ENCODE measurements at regions not wholly inside any gene's neighbourhood (a gene's known extent, or its start where the extent isn't known, plus 50 kb on each side); places are given as distances from the start of the nearest gene placed in this dataset.

GRCh38 chr4:180805101-180805500, 1438.1 kb upstream of the TENM3 start:
- no peak for DNase-seq

DNA sequence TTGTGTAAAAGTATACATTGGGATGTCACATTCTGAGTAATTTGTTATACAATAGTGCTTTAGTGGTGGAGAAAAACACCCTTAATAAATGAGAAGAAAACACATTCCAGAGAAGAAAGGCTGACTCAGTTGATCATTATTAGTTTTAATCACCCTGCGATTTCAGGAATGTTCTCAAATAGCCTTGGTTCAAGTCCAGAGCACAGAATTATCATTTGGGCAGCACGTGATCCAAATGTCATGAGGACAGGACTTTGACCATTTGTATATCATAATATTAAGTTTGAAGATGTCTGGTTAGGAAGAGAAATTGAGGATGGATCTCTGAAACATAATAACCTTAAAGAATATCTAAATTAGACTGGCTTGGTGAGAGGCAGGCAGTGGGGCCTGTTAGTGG, 1434.3 kb upstream of the TENM3 start:
- no peak for DNase-seq

DNA sequence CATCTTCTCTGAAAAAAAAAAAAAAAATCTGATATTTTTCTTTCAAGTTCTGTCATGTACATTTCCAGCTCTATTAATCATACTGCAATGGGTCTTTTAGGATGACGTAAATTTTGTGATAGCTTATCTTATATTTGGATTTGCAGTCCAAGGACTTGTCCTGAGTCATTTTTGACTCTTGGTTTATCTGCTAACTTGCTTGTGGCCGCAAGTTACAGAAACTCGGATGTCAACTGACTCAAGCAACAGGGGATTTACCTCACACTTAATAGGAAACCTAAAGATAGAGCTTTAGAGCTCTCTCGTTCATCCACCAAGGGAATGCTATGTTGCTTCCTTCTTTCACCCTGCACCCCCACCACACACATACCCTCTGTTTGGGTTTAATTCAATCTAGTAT, 1433.8 kb upstream of the TENM3 start:
- no peak for DNase-seq

DNA sequence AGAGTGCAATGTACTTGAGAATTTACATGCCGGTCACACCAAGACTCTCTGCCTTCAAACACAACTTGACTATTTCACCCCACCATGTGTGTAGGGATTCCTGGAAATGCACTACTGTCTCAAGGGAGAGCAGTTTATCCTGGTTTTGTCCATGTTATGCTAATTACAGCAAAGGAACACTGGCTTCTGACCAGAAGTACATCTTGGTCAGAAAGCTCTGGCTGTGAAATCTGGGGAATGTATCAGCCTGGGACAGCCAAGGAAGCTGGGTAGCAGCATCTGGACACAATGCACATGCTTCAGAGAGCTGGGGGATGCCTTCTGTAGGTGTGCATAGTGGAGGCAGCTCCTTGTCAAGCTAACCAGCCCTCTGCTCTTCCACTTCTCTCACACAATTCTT, 1432.6 kb upstream of the TENM3 start:
- DNase-seq = no peak

- no peak for DNase-seq
These were observed 1431.6 kb upstream of the TENM3 start for GRCh38 chr4:180811556-180811955.

DNA sequence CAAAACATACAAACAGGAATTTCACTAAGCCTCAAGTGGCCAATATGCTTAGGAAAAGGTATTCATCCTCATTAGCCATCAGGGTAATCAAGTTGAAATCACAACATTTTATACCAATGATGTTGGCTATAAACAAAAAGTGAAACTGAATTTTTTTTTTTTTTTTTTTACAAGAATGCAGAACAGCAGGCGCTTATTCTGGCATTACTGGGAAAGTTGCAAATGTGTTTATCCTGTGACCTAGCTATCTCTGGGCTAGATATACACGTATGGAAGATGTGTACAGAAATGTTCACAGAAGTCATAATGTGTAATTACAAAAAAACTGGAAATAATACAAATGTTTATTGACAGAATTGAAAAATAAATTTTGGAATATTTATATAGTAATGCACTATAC, 1430.4 kb upstream of the TENM3 start:
- no peak for DNase-seq

- no peak for DNase-seq
These were observed 1428.3 kb upstream of the TENM3 start for GRCh38 chr4:180814875-180815417.

- DNase-seq = no peak
These were observed 1425.7 kb upstream of the TENM3 start for GRCh38 chr4:180817529-180817928.

DNA sequence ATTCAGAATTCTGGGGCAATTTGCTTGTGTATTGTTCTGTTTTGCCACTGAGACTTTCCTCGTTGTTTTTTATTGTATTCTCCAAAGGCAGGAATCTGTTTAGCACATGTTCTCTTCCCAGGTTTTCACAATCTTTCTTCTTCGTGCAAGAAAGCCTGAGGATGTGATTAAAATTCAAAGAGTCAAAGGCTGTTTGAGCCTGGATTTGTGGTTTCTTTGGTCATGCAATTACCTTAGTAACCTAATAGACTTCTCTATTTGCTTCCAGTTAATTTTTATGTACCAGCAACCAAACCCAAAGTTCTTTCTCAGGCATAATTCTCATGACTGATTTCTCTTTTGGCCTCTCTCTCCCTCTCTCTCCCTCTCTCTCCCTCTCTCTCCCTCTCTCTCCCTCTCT, 1420.1 kb upstream of the TENM3 start:
- no peak for DNase-seq

GRCh38 chr4:180827232-180828009, 1415.8 kb upstream of the TENM3 start:
- no peak for DNase-seq

DNA sequence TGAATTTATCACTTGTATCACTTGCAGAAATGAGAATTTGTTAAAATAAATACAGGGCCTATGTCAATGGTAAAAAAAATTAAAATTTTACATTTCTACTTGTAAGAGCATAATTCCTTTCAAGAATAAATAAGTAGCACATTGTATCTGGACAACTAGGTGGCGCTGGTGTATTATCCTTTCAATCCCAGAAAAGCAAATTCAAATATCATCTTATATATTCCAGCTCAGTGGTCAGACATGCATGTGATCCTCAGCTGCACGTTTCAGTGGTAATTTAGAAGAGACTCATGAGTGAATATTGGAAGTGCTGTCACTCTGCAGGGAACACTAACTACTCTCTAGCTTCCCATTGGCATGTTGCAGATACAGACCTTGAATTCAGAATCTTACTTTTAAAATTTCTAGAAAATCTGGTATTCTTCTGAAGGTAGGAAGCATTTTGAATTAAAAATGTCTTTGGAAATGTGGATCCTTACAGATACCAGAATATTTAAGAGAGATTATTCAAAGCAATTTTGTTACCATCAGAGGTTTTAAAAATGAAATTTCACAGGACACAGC, 1414.7 kb upstream of the TENM3 start:
- DNase-seq = peak; percentile 33

- no peak for DNase-seq
These were observed 1411.1 kb upstream of the TENM3 start for GRCh38 chr4:180832073-180832472.

- DNase-seq = no peak
These were observed 1403.1 kb upstream of the TENM3 start for GRCh38 chr4:180840142-180840541.

DNA sequence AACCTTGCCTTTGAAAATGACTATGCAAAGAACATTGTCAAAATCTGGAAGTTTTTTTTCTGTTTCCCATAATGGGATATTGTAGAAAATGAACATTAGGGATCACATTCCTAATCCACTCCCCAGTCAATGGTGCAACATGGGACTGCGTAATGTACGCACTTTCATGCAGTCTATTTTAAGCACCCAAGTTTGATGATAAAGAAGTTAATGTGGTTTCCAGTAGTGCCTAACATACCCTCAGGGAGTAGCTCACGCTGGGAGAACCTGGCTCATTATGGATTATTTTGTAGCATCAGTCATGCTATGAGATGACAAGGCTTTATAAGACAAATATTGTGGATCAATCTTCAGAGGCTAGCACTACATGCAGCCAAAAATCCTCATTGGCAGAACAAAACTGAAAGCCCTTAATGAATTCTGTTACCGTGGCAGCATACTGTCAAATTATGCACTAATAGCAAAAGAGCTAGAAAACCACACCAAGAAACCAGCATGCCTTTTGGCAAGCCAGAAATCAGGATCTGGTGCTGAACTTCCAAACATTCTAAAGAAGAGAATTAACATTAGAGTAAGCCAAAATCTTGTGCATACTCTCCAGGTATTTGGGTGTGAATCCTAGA, 1392.8 kb upstream of the TENM3 start:
- no peak for DNase-seq

GRCh38 chr4:180852738-180853137, 1390.5 kb upstream of the TENM3 start:
- no peak for DNase-seq

DNA sequence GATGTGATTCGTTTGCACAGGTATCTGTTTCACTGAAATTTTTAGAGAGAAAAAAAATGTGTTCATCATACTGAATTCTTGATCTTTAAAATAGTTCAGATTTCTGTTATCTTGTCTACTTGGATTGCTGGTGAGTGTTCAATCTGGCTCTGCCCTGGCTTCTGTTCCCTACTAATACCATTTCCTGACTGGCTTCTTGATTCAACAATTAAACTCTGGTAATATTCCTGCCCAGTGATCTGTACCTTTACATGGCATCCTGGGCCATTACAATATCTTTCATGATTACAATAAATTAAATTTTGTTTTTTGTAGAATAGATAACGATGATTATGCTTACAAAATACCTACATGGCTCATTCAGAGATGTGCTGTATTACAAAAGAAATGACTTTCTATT, 1388.0 kb upstream of the TENM3 start:
- no peak for DNase-seq

DNA sequence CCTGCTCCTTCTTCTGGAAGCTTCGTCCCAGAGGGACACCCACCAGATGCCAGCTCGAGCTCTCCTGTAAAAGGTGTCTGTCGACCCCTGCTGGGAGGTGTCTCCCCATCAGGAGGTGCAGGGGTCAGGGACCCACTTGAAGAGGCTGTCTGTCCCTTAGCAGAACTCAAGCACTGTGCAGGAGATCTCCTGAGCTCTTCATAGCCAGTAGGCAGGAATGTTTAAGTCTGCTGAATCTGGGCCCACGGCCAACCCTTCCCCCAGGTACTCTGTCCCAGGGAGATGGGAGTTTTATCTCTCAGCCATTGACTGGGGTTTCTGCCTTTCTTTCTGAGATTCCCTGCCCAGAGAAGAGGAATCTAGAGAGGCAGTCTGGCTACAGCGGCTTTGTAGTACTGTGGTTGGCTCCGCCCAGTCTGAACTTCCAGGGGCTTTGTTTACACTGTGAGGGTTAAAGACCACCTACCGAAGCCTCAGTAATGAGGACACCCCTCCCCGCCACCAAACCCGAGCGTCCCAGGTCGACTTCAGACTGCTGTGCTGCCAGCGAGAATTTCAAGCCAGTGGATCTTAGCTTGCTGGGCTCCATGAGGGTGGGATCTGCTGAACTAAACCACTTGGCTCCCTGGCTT, 1383.0 kb upstream of the TENM3 start:
- DNase-seq = no peak

DNA sequence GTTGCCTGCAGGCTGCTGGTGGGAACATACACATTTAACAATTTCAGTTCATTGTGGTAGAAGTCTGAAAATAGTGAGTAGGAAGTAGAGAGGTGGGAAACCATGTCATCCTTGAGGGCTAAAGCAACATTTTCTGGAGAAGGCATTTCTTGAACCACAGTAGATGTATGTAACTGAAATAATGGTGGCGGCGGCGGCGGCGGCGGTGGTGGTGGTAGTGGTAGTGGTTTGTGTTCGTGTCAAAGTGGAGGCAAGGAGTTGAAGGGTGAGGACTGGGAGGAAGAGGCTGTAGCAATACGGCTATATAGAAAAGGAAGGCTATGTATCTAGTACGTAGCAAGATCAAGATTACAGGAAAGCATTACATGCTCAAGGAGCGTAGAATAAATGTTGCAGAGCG, 1381.6 kb upstream of the TENM3 start:
- no peak for DNase-seq

GRCh38 chr4:180866933-180867643, 1376.1 kb upstream of the TENM3 start:
- DNase-seq = no peak

- DNase-seq = no peak
These were observed 1372.6 kb upstream of the TENM3 start for GRCh38 chr4:180870623-180871022.

GRCh38 chr4:180898305-180898704, 1344.9 kb upstream of the TENM3 start:
- no peak for DNase-seq

GRCh38 chr4:180900781-180901180, 1342.4 kb upstream of the TENM3 start:
- DNase-seq = no peak

DNA sequence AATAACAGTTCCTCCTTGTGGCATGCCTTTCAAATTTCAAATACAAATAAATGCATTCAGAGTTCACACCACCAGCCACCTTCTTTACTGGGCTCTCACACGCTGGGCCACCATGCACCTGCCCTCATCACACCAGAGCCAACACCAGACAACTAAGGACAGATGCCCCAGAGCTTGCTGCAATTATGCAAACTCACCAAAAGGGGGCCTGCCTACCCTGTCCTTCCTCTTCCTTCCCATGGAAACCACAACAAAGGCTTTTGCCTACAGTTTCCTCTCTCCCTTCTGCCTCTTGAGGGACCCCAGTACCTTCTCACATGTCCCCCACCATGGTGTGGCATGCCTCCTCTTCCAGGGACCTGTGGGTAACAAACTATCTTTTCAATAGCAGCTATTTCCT, 1333.9 kb upstream of the TENM3 start:
- no peak for DNase-seq
